GM19023 (cell line): ENCODE measurements at regions not wholly inside any gene's neighbourhood (a gene's known extent, or its start where the extent isn't known, plus 50 kb on each side); places are given as distances from the start of the nearest gene placed in this dataset.

Experiments
- ATAC-seq: cut with Tn5 transposase; IDR thresholded peaks from one replicate; pipeline ENCODE4 v1.9.1; 2021; ENCODE audit warnings: mild to moderate bottlenecking, moderate library complexity; ENCODE audit not compliant: unreplicated experiment

DNA sequence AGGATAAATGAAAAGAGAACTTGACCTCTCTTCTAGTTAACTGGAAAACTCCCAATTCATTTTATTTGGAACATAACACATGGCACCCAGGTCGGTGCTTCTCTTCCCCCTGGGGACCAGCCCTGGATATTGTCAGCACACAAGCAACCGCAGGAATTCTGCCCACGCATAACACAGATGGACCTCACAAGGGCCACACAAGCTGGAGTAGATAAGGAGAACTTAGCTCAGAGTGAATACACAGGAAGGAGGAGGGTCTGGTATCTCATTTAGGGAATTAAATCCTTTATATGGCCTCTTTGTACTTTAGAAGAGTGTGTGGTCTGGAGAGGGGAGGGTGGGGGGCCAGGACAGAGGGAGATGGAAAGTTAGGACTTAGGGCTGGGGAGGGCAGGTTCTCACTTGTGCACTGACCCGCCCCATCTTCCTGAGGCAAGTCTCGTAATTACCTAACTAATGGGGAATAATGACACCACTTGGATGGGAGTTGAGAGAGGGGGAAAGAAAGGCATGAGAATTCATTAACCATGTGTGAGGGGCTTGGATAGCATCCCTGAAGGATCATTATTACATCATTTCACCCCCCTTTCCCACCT is 341.2 kb upstream of the WWC1 start:
- ATAC-seq, result no peak

DNA sequence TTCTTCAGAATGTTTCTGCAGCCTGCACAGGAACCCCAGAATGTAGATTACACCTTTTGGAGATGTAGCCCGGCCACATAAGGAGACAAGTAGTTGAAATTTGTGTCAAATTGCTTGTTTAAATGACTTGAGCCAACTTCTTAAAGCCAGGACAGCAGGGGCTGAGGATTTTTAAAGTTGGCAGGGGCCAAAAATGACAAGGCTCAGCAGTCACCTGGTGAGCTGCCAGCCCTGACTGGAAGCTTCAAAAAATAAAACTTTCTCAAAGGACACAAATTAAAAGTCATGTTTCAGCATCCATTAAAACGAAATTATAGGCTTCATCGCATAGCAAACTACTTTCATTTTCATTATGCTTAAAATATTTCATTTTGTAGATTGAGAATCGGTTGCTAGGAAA is 340.3 kb upstream of the WWC1 start:
- no peak for ATAC-seq

DNA sequence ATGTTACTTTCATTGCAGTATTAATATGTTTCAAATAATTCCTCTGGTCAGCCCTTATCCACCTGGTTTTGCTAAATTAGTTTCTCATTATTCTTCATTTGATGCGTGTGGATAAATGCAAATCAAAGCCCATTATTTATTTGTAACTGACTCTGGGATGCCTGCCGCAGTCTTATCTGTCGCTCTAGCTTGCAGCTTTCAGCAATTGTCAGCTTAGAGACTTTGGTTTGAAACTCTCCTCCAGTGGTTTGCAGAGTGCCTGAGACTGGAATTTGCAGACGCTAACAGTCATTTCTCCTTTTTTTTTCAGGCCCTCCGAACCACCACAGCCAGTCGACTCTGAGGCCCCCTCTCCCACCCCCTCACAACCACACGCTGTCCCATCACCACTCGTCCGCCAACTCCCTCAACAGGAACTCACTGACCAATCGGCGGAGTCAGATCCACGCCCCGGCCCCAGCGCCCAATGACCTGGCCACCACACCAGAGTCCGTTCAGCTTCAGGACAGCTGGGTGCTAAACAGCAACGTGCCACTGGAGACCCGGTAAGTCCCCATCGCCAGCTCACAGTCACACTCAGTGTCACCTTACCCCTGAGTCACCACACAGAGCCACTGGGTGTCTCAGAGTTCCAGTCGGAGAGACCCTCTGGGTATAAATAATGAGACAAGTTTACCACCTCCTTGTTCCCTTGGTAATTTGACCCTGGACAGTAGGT is 339.0 kb upstream of the WWC1 start:
- no peak for ATAC-seq

DNA sequence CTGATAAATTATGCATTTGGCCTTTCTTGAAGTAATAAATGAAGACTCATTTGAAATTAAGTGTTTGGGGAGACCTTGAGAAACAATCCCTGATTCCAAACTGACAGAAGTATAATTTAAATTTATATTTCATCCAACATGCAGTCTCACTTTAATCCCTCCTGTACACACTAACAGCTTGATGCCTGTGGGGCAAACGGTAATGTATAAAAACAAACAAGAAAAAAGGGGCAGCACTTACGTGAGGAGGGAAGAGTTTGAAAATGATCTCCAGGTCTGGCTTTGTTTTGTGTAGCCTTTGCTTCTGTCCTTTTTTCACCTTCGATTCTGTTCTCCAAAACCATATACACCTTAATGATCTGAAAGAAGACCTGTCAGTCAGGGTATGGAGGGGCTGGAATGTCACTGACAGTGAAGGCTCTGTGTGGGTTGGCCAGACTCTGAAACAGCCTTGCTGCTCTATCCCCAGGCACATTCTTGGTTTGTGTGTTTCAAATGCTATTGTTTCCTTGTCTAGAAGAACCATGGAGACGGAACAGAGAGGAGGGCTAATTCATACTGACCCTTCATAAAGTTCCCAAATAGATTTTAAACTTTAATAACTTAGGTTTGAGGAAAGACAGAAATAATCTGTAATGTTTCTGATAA is 338.2 kb upstream of the WWC1 start:
- no peak for ATAC-seq

DNA sequence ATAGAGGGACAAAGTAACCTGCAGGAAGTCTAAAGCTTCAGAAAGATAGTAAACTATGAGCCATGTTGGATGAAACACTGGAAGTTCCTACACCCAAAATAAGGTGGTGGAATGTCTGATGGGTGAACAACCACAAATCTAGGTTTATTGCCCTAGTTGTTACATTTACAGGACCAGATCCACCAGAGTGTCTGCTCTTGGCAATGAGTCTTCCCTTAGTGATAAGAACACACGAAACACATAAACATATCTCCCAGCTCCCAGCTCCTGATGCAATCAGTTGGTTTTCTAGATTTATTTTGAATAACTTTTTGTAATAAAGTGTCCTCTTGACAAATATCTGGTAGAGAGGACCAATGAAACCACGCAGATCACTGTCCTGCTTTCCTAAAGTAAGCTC is 329.7 kb upstream of the WWC1 start:
- ATAC-seq, result no peak

DNA sequence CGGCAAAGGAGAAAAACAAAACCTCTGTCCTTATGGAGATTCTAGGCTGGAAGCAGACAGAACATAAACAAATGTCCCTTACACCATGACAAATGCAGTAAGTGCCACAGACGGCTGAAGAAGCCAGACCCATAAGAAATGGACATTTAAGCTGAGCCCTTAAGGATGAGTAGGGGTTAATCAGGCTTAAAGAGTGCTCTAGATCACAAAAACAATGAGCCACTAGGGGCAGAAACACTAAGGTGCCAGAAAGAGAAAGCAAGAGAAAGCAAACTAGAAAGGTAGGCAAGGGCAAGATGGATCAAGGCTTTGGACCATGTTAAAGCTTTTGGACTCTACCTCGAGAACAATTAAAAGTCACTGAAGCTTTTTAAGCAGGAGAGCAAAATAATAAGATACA is 326.9 kb upstream of the WWC1 start:
- ATAC-seq, result no peak

DNA sequence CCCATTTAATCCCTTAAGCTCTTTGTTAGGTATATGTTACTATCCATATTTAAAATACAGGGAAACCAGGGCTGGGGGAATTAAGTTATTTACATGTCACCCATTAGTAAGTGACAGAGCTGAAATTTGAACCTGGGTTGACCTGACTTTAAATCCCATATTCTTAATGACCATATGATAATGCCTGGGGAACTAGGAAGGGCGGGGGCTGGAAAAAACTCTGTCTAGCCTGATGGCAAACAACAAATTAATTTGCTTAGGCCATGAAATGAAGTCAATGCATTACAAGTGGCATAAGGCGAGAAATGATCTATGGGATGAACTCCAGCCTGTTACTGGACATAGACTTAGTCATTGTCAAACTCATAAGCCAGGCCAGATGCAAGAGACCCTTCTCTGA is 325.7 kb upstream of the WWC1 start:
- no peak for ATAC-seq

DNA sequence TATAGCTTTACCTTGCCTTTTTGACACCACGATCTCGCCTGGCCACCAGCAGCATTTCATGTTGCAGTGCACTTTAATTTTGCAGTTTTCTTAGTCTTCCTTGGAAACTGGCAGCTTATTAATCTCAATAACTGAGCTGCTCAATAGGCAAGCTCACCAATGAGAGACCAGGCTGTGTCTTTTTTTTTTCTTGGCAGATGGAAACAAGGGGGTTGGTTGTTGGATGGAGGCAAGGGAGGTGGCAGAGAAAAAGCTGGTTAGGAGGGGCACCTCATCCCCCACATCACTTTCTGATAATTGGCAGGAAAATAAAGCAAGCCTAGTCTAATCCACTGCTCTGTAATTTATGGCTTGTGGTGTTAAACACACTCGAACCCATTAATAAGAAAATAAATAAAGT is 324.5 kb upstream of the WWC1 start:
- ATAC-seq, result no peak

DNA sequence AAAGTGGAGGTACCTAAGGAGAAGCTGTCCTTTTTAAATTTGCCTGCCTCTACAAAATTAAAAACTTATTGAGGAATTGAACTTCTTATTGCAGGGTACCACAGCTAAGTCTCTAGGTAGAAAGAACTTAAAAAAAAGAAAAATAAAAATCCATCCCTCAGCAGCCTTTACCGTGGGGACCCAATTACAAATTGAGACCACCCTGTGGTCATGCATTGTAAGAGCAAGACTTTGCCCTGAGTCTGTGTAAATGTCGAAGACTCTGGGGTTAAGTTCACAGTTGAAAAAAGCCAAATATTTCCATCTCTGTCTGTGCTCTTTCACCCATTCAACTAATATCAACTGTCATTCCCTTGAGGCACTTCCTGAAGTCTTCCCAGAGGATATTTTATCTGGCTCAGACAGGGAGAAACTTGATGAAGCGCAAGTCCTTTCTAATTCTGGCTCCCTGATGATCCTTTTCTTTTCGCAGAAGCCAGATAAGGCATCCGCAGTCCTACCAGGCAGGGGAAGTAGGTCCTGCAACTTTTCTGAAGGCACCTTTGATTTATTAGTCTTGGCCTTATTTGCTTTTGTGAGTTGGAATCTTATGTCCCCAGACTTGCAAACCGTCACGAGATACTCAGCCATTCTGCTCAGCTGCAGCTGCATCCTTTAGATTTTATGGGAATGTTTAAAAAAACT is 323.8 kb upstream of the WWC1 start:
- ATAC-seq, result no peak

DNA sequence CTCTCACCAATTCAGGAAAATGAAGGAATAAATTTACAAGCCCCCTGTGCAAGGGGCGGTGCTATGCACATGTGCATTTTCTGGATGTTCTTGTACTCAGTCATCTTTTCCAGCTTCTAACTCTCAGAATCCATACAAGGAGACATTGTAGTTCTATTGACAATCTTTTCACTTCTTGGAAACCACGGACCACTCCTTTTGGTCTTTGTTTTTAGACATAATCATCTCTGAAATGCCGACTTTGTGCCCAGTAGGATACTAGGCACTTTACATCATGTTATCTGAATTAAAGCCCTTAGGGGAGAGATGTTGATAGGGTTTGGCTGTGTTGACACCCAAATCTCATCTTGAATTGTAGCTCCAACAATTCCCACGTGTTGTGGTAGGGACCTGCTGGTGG is 322.6 kb upstream of the WWC1 start:
- no peak for ATAC-seq

DNA sequence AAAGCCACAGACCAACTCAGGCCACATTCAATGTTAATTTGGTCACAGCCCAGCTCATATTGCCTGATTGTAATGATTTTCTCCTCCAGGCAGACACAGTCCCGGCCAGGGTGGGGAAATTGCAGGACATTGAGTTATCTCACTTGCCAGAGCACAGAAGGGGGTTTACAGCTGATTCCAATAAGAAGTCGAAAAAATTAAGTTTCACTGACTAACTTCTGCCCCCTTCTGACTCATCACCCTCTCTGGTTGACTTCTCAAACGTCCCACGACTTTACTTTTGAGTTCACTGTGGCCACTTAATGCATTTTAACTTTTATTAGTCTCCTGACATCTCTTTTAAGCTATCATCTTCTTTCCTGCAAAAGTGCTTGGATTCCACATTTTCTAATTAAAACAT is 321.4 kb upstream of the WWC1 start:
- peak; percentile 85 for ATAC-seq

DNA sequence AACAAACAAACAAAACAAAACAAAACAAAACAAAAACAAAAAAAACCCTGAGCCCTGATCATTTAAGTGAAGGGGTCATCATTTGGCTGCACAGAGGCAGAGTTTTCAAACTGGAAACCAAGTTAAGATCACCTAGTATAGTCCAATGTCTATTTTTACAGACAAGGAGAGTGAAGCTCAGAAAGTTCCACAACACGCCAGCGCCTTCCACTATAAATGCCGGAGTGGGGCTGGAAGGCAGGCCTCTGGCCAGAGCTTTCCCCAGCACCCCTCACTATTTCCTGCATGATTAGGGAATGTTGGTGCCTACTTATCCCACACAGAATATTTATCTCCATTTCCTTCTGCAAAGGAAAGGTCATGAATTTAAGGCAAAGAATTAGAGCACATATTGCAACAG is 319.7 kb upstream of the WWC1 start:
- no peak for ATAC-seq

DNA sequence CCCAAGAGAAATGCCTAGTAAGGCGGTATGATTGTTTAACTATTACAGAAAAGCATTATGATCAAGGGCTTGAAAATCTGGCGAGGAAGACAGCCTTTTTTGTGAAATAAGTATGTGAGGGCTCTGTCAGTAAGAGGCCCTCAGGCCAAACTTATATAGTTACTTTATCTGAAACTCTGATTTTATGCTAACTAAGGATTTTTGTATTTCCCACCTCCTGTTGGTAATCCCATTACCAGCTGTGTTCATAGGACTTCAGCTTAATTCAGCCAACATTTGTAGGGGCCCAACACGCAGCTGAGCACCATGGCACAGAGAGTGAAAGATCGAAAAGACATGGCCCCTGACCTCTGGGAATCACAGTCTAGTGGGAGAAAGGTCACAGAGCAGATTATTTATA is 318.3 kb upstream of the WWC1 start:
- no peak for ATAC-seq

DNA sequence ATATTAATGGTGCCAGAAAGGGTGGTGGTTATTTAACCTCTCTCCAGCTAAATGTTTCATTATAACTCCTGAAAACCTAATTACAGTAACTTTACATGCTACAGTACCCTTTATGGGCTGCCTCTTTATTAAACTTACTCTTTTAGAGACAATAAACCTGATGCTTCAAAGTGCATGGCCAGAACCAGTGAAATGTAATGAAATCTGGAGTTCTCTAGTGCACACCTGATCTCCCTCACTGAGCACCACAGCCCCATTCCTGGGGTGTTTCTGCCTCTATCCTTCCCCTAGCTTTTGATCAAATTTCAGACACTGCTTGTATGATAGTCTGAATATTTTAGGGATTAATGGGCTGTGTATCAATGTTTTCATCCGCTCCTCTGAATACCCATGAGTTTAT is 306.5 kb upstream of the WWC1 start:
- ATAC-seq, result no peak

DNA sequence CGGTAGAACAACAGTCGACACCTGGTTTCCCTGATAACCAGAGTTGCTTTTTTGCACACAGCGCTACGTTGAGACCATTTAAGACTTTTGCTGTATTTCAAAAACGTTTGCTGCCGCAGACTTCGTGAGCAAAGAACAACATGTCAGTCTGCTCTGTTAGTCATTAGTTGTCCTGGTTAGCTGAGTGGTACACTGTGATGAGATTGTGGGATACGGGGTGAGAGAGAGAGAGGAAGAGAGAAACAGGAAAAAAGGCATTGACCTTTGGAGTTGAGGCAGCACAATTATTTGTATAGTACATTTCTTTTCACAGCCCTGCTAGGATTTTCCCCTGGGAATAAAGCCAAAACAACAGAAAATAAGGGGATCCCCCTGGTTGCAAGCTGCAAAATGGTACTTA is 306.1 kb upstream of the WWC1 start:
- no peak for ATAC-seq

DNA sequence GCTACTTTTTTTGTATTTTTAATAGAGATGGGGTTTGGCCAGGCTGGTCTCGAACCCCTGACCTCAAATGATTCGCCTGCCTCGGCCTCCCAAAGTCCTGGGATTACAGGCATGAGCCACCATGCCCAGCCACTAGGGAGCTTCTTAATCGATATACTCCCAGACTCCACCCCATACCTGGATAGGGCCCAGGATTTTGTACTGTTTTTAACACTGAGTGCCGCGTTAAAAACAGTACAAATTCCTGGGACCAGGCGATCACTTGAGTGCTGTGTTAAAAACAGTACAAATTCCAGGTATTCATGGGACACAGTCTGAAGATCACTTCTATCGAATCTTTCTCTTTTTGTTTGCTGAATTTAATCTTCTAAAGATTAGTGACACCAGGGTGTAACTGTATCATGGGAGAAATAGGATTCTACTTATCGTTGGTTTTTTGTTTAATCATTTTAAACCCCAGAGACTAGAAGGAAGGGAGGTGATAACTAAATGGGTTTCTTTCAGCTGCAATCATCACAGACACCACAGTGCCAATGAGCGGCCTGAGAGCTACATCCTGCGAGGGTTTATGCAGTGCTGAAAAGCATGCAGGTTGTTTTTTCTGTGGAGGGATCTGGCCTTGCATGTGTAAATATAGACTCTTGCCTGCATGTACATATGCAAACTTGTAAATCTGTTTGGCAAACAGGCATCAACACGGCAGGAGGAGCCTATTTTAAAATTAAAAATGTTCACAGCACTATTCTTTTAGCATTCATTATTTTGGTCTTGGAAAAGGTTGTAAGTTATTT is 303.8 kb upstream of the WWC1 start:
- no peak for ATAC-seq

DNA sequence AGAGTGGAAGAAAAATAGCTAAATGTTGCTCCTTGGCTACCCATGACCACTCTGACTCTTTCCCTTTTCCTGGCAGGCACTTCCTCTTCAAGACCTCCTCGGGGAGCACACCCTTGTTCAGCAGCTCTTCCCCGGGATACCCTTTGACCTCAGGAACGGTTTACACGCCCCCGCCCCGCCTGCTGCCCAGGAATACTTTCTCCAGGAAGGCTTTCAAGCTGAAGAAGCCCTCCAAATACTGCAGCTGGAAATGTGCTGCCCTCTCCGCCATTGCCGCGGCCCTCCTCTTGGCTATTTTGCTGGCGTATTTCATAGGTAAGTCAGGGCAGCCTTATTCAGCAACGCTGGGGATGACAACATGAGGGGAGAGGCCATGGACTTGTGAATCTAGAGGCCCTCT is 298.6 kb upstream of the WWC1 start:
- no peak for ATAC-seq

DNA sequence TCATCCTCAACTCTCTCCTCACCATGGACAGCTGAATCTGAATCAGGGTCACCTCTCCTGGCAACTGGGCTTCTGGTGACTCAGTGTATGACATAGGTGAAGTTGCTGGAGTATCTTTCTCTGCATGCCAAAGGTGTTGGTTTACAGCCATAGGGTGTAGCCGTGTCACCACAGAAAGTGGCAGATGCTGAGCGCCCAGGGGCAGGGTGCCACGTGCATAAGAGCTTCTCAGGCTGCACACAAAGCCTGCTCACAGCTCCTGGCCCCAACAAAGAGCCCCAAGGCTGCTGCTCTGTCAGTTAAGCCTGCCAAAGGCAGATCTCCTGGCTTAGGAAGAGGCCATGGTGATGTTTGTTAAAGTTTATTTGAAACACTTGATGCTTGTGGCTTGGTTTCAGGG is 297.7 kb upstream of the WWC1 start:
- no peak for ATAC-seq

DNA sequence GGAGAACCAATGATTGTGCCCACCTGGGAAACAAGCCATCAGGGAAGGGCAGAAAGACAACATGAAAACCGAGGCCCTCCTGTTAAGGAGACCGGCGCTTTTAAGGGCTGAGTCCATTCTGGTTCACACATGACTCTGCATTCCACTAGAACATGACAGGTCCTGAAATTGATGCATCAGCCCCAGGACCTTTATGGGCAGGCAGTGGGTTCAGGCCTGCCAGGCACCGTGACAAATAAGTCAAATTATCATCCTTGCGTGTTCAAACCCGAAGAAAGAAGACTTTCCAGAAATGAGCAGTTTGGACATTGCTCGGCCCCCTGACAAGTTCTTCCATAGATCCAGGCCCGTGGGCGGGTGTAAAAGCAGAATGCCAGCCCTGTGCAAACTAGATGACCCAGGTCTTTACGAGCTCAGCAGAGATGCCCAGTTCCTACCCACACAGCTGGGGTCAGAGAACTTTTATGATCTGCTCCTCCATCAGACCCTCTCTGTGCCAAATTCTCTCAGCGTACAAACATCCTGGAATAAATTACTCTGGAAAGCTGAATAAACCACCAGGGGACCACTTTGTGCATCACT is 295.5 kb upstream of the WWC1 start:
- no peak for ATAC-seq

DNA sequence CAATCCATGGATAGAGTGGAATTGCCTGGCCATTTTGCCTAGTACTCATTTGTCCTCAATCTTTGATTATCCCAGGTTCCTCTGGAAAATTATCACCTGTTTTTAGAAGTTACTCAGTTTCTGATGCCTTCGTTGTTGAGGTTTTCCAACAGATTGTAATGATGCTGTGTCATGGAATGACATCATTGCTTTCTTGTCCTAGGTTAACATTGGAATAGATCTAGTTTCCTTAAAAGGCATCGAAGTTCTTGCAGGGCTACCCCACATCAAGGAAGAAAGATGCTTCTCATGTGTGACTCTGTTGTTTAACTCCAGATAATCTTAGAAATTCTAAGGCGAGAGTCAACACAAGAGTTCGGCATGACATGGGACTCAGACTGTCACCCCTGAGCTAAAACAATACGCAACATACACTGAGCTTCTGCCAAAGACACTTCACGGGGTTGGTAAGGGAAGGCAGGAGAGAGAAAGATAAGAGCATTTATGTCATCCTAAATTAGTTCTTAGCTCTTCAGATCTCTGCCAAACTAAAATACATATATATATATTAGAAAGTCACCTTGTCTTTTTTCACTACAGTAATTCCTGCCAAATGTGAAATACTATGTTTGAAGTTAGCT is 293.2 kb upstream of the WWC1 start:
- no peak for ATAC-seq
